Mucosa of descending colon (tissue), 3 donors: ENCODE measurements at regions not wholly inside any gene's neighbourhood (a gene's known extent, or its start where the extent isn't known, plus 50 kb on each side); places are given as distances from the start of the nearest gene placed in this dataset.

Experiments
- ATAC-seq: fragments of 200-7000 bp; cut with Tn5 transposase; one replicate; pipeline ENCODE4 v1.9.1; 2020; ENCODE audit warnings: mild to moderate bottlenecking, moderate library complexity
- DNase-seq, 3 donors: peaks; one replicate each; pipeline ENCODE4 v3.0.0-alpha.2; 2020
- H3K36me3 ChIP-seq: fragments of 200-600 bp; one replicate; pipeline ENCODE4 v1.8.0; 2021; ENCODE audit warnings: low read depth, mild to moderate bottlenecking
- H3K4me1 ChIP-seq: fragments of 200-600 bp; one replicate; pipeline ENCODE4 v1.8.0; 2021; ENCODE audit warnings: low read depth, mild to moderate bottlenecking
- H3K4me3 ChIP-seq: fragments of 200-600 bp; one replicate; pipeline ENCODE4 v1.8.0; 2021; ENCODE audit warnings: mild to moderate bottlenecking
- H3K9me3 ChIP-seq: fragments of 200-600 bp; one replicate; pipeline ENCODE4 v1.8.0; 2021; ENCODE audit warnings: mild to moderate bottlenecking
- CTCF ChIP-seq: fragments of 200-600 bp; IDR thresholded peaks from one replicate; pipeline ENCODE4 v1.8.0; 2022; ENCODE audit warnings: antibody characterized with exemption, mild to moderate bottlenecking
- intact Hi-C, 2 donors: fragments of 100-400 bp; cut with DNase I in 1 of 2; cut with micrococcal nuclease in 1 of 2; formaldehyde crosslinking; loops; one replicate each; pipeline versions ENCODE4 v1.11.0 to v1.11.1; 2022; cut with DNase I, micrococcal nuclease
- donor health status: DM: no; HTN: no; CAD: no; lungs with moderate emphysema.
- donor health status: DM: no; HTN: no; CAD: no.
- donor health status: DM: no; HTN: yes; CAD: no.

GRCh38 chr17:79279320-79279719 is 204.7 kb downstream of the ENGASE start:
- no peaks in the 10 kb centered on the region for H3K4me1 ChIP-seq
- DNase-seq, result no peak
- ATAC-seq, result no peak
- no peaks in the 10 kb centered on the region for H3K9me3 ChIP-seq
- H3K36me3 ChIP-seq, result no peaks in the 10 kb centered on the region
- TF ChIP-seq CTCF, result no peak
- no peak overlapping the region for H3K4me3 ChIP-seq
- intact Hi-C loops, result no loop called here

GRCh38 chr17:79276821-79277220 is 202.2 kb downstream of the ENGASE start:
- Histone ChIP-seq H3K4me3 (no peak overlapping the region), H3K9me3 (no peaks in the 10 kb centered on the region), H3K36me3 (no peaks in the 10 kb centered on the region), H3K4me1 (no peaks in the 10 kb centered on the region)
- ATAC-seq, result no peak
- no peak for DNase-seq
- intact Hi-C loops, result no loop called here
- TF ChIP-seq CTCF, result no peak

- intact Hi-C loops, result no loop called here
- ATAC-seq, result no peak
- no peaks in the 10 kb centered on the region for H3K36me3 ChIP-seq
- no peak for DNase-seq
- TF ChIP-seq CTCF, result no peak
- no peaks in the 10 kb centered on the region for H3K9me3 ChIP-seq
- H3K4me3 ChIP-seq, result no peak overlapping the region
- no peaks in the 10 kb centered on the region for H3K4me1 ChIP-seq
Observed at GRCh38 chr17:79273660-79274059, 199.0 kb downstream of the ENGASE start.

GRCh38 chr17:79272666-79273219 is 198.1 kb downstream of the ENGASE start:
- TF ChIP-seq CTCF, result no peak
- ATAC-seq (no peak), DNase-seq (no peak)
- no peaks in the 10 kb centered on the region for H3K4me1 ChIP-seq
- intact Hi-C loops, result no loop called here
- H3K36me3 ChIP-seq, result no peaks in the 10 kb centered on the region
- H3K4me3 ChIP-seq, result no peak overlapping the region
- H3K9me3 ChIP-seq, result no peaks in the 10 kb centered on the region

- H3K36me3 ChIP-seq, result no peaks in the 10 kb centered on the region
- no peaks in the 10 kb centered on the region for H3K4me1 ChIP-seq
- DNase-seq (no peak), ATAC-seq (no peak)
- no peak for TF ChIP-seq CTCF
- H3K9me3 ChIP-seq, result no peaks in the 10 kb centered on the region
- intact Hi-C loops, result no loop called here
- no peak overlapping the region for H3K4me3 ChIP-seq
Observed at GRCh38 chr17:79272220-79272619, 197.6 kb downstream of the ENGASE start.

- Histone ChIP-seq H3K36me3 (no peaks in the 10 kb centered on the region), H3K4me1 (no peaks in the 10 kb centered on the region), H3K4me3 (no peak overlapping the region), H3K9me3 (no peaks in the 10 kb centered on the region)
- ATAC-seq (no peak), DNase-seq (no peak)
- intact Hi-C loops, result no loop called here
- TF ChIP-seq CTCF, result no peak
Observed at GRCh38 chr17:79269620-79270019, 195.0 kb downstream of the ENGASE start.
